ENCODE measurements at regions not wholly inside any gene's neighbourhood (a gene's known extent, or its start where the extent isn't known, plus 50 kb on each side); places are given as distances from the start of the nearest gene placed in this dataset.

GRCh38 chr5:43833961-43834360 lies 231.0 kb downstream of the NNT start:
- no peak for TF ChIP-seq CTCF (IDR thresholded peaks at IDR 0.05)
- TF ChIP-seq KDM5A (IDR thresholded peaks at IDR 0.05): no peak
- no peak for TF ChIP-seq REST (IDR thresholded peaks at IDR 0.05)
- TF ChIP-seq TP53 (CRISPR knock-in tag; IDR thresholded peaks at IDR 0.05): no peak
- no peak for TF ChIP-seq PHF8 (IDR thresholded peaks at IDR 0.05; ENCODE audit: borderline replicate concordance, low read depth)
- no peak for TF ChIP-seq RAD21 (conservative IDR thresholded peaks at IDR 0.05 in 1 of 2, IDR thresholded peaks at IDR 0.05 in 1 of 2)
- no peak for TF ChIP-seq RARB (CRISPR knock-in tag; IDR thresholded peaks at IDR 0.05)
